AG04450 (cell line): ENCODE measurements at regions not wholly inside any gene's neighbourhood (a gene's known extent, or its start where the extent isn't known, plus 50 kb on each side); places are given as distances from the start of the nearest gene placed in this dataset.

Experiments
- CTCF ChIA-PET: fragments of 300-600, 350-600 bp; formaldehyde crosslinking; extraction: SDS; loops from one replicate; lab custom pipeline; 2022; ENCODE audit warnings: antibody characterized with exemption, inconsistent platforms; lab: Charles Lee
- POLR2A ChIA-PET: fragments of 350-600 bp; formaldehyde crosslinking; extraction: SDS; loops from one replicate; lab custom pipeline; 2021; ENCODE audit warnings: antibody characterized with exemption, inconsistent platforms; lab: Yijun Ruan, JAX
- DNase-seq: peaks from one replicate; pipeline ENCODE4 v3.0.0-alpha.2; 2011; ENCODE audit warnings: low read depth, low spot score
- H3K27ac ChIP-seq: one replicate; pipeline ENCODE4 v1.5.1; 2012; ENCODE audit warnings: low read depth, low read length, control low read depth
- H3K27me3 ChIP-seq: one replicate; pipeline ENCODE4 v1.6.0; 2012; ENCODE audit warnings: low read length; ENCODE audit not compliant: control insufficient read depth, insufficient read depth
- H3K4me3 ChIP-seq: 2 replicates; pipeline ENCODE4 v1.5.1; 2011; ENCODE audit warnings: mild to moderate bottlenecking, low read depth, low read length, control low read depth
- H3K9me3 ChIP-seq: 2 replicates; pipeline ENCODE4 v1.5.1; 2012; ENCODE audit warnings: low read length; ENCODE audit not compliant: control insufficient read depth, insufficient read depth
- TF ChIP-seq, protein P1 (sequence below): IDR thresholded peaks from 2 replicates; pipeline ENCODE4 v1.5.1; 2011; ENCODE audit warnings: low read depth, low read length, control low read depth, inconsistent platforms

DNA sequence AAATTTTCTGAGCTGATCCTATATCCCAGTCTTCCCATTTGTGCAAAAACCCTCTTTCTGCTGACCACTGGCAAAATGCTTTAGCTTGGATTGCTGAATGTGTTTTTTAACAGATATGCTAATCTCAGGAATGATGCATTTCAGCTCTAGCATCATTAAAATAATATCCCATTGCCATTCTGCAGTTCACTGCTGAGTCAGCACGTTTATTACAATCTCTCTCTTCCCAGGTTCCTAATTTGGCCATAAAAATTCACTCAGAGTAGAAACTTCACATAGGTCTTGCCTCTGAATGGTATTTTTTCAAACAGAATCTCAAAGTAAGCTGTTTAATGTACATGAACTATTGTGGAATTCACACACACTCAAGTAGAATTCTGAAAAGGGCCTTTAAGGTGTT, 509.6 kb upstream of the SUCLG2 start:
- Histone ChIP-seq H3K27me3 (no peaks in the 10 kb centered on the region), H3K27ac (no peak overlapping the region), H3K9me3 (peaks cover 4% of the 10 kb centered on the region; the same call in 1 of the 2 replicates), H3K4me3 (no peak overlapping the region)
- DNase-seq, result no peak
- POLR2A ChIA-PET, result no interaction called here
- CTCF ChIA-PET, result no interaction called here
- TF ChIP-seq, protein P1, sequence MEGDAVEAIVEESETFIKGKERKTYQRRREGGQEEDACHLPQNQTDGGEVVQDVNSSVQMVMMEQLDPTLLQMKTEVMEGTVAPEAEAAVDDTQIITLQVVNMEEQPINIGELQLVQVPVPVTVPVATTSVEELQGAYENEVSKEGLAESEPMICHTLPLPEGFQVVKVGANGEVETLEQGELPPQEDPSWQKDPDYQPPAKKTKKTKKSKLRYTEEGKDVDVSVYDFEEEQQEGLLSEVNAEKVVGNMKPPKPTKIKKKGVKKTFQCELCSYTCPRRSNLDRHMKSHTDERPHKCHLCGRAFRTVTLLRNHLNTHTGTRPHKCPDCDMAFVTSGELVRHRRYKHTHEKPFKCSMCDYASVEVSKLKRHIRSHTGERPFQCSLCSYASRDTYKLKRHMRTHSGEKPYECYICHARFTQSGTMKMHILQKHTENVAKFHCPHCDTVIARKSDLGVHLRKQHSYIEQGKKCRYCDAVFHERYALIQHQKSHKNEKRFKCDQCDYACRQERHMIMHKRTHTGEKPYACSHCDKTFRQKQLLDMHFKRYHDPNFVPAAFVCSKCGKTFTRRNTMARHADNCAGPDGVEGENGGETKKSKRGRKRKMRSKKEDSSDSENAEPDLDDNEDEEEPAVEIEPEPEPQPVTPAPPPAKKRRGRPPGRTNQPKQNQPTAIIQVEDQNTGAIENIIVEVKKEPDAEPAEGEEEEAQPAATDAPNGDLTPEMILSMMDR, result no peak

DNA sequence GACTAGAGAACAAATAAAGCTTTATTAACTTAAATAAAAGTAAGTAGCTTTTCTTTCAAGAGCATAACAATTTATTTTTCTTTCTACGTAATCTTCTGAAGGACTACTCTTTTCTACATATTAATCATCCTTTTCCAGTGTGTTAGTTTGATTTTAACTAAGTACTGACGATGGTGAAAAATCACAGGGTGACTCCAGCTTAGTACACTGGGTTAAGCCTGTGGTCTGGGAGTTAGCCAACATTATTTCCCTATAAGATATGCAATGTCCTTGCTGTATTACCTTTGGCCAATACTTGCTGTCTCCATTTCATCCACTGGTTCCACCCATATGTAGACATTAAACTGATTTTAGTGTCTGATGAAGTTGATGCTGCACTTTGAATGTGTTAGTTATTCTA, 508.6 kb upstream of the SUCLG2 start:
- no peak for DNase-seq
- POLR2A ChIA-PET, result no interaction called here
- H3K4me3 ChIP-seq, result no peak overlapping the region

DNA sequence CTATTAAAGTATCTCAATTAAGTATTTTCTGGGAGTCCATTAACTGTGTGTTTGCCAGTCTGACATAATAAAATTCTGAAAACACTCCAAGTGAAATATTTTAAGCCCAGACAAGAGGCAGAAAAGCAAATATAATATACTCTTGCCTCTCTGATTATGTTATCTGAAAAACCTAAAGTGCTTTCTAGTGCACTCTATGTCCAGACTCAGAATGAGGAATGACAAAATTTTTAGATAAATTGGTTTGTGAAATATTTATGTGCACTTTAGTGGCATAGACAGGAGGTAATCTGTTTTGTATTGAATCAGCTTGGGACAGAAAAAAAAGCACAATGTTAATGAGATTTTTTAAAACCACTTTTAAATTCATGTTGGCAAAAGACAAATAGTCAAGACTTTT, 508.2 kb upstream of the SUCLG2 start:
- H3K4me3 ChIP-seq, result no peak overlapping the region
- H3K27ac ChIP-seq, result no peak overlapping the region
- ChIA-PET CTCF (no interaction called here), POLR2A (no interaction called here)
- TF ChIP-seq, protein P1, result no peak
- H3K27me3 ChIP-seq, result no peaks in the 10 kb centered on the region
- no peak for DNase-seq
- H3K9me3 ChIP-seq, result peaks cover 4% of the 10 kb centered on the region; the same call in 1 of the 2 replicates

More for the DNA sequence above, 508.6 kb upstream of the SUCLG2 start:
- Histone ChIP-seq H3K27ac (no peak overlapping the region), H3K27me3 (no peaks in the 10 kb centered on the region), H3K9me3 (peaks cover 4% of the 10 kb centered on the region; the same call in 1 of the 2 replicates)
- CTCF ChIA-PET, result no interaction called here
- TF ChIP-seq, protein P1, result no peak

DNA sequence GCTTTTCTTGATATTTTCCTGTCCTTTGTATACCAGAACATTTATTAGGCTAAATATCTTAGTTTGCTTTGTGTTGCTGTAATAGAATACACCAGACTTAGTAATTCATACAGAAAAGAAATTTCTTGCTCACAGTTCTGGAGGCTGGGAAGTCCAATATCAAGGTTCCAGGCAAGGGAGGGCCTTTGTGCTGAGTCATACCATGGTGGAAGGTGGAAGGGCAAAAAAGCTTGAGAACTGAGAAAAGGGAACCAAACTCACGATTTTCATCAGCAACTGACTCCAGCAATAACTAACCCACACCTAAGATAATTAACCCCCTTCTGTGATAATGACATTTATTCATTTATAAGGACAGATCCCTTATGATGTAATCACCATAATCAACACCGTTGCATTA, 496.9 kb upstream of the SUCLG2 start:
- Histone ChIP-seq H3K27ac (no peak overlapping the region), H3K9me3 (no peaks in the 10 kb centered on the region), H3K27me3 (no peaks in the 10 kb centered on the region), H3K4me3 (no peak overlapping the region)
- POLR2A ChIA-PET, result no interaction called here
- TF ChIP-seq, protein P1, result no peak
- no peak for DNase-seq
- CTCF ChIA-PET, result no interaction called here

DNA sequence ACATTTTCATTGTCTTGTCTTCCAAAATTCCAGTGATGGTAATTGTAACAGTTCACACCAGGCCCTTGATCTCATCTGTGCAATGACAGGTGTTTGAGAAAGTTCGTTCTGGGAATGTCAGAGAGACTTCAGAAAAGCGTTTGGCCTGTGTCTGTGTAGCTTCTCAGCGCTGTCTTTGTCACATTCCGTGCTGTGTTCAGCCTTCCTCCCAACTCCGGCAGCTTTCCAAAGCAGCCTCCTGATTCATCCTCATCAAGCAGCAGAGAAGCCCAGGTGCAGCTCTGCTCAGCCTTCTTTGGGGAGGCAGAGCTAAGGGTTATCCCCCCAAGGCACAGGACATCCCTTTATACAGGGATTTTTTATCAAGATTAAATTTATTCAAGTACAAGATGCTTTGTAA, 494.0 kb upstream of the SUCLG2 start:
- Histone ChIP-seq H3K4me3 (no peak overlapping the region), H3K9me3 (no peaks in the 10 kb centered on the region), H3K27ac (no peak overlapping the region), H3K27me3 (no peaks in the 10 kb centered on the region)
- no peak for DNase-seq
- TF ChIP-seq, protein P1, result no peak
- ChIA-PET CTCF (no interaction called here), POLR2A (no interaction called here)
